HL-60 (cell line): ENCODE measurements at regions not wholly inside any gene's neighbourhood (a gene's known extent, or its start where the extent isn't known, plus 50 kb on each side); places are given as distances from the start of the nearest gene placed in this dataset.

Source experiments
- DNase-seq, 2 experiments: peaks; one replicate each; pipeline ENCODE4 v3.0.0-alpha.2; 2010 to 2020; ENCODE audit warnings: low read depth in 1 of 2, low spot score in 1 of 2
- H3K27ac ChIP-seq: fragments of 250-450 bp; sonication (Bioruptor Pico); replicated peaks from 2 replicates; pipeline ENCODE4 v1.5.1; 2020; ENCODE audit warnings: mild to moderate bottlenecking, moderate library complexity
- H3K27me3 ChIP-seq: fragments of 250-450 bp; sonication (Bioruptor Pico); 2 replicates; pipeline ENCODE4 v1.5.1; 2021; ENCODE audit warnings: mild to moderate bottlenecking, moderate library complexity; ENCODE audit not compliant: insufficient read depth, poor library complexity, severe bottlenecking
- H3K4me3 ChIP-seq: replicated peaks from 2 replicates; pipeline ENCODE4 v1.5.1; 2011; ENCODE audit warnings: mild to moderate bottlenecking, control low read depth, low read length; ENCODE audit not compliant: insufficient read depth
- CTCF ChIP-seq: IDR thresholded peaks from one replicate; pipeline ENCODE4 v1.5.1; 2011; ENCODE audit warnings: low read length, control low read depth, inconsistent platforms; ENCODE audit not compliant: insufficient read depth
- GABPA ChIP-seq: IDR thresholded peaks from 2 replicates; pipeline ENCODE4 v1.6.1; 2012; ENCODE audit warnings: low read depth
- POLR2AphosphoS5 ChIP-seq: IDR thresholded peaks from 2 replicates; pipeline ENCODE4 v1.6.1; 2012; ENCODE audit warnings: low read depth
- SPI1 ChIP-seq: IDR thresholded peaks from 2 replicates; pipeline ENCODE4 v1.6.1; 2012; ENCODE audit warnings: low read depth, mild to moderate bottlenecking, borderline replicate concordance
- TF ChIP-seq, protein P1 (sequence below): IDR thresholded peaks from 2 replicates; pipeline ENCODE4 v1.6.1; 2012; ENCODE audit warnings: low read depth; ENCODE audit not compliant: insufficient replicate concordance

- Histone ChIP-seq H3K27me3 (no peaks in the 10 kb centered on the region), H3K27ac (no peak overlapping the region), H3K4me3 (no peak overlapping the region)
These were observed 690.9 kb upstream of the TMEFF2 start for GRCh38 chr2:192885569-192886160.

GRCh38 chr2:192877159-192877558 lies 682.4 kb upstream of the TMEFF2 start:
- Histone ChIP-seq H3K27me3 (no peaks in the 10 kb centered on the region), H3K4me3 (no peak overlapping the region), H3K27ac (no peak overlapping the region)
- TF ChIP-seq CTCF: no peak
- TF ChIP-seq POLR2AphosphoS5: no peak
- TF ChIP-seq, protein P1, sequence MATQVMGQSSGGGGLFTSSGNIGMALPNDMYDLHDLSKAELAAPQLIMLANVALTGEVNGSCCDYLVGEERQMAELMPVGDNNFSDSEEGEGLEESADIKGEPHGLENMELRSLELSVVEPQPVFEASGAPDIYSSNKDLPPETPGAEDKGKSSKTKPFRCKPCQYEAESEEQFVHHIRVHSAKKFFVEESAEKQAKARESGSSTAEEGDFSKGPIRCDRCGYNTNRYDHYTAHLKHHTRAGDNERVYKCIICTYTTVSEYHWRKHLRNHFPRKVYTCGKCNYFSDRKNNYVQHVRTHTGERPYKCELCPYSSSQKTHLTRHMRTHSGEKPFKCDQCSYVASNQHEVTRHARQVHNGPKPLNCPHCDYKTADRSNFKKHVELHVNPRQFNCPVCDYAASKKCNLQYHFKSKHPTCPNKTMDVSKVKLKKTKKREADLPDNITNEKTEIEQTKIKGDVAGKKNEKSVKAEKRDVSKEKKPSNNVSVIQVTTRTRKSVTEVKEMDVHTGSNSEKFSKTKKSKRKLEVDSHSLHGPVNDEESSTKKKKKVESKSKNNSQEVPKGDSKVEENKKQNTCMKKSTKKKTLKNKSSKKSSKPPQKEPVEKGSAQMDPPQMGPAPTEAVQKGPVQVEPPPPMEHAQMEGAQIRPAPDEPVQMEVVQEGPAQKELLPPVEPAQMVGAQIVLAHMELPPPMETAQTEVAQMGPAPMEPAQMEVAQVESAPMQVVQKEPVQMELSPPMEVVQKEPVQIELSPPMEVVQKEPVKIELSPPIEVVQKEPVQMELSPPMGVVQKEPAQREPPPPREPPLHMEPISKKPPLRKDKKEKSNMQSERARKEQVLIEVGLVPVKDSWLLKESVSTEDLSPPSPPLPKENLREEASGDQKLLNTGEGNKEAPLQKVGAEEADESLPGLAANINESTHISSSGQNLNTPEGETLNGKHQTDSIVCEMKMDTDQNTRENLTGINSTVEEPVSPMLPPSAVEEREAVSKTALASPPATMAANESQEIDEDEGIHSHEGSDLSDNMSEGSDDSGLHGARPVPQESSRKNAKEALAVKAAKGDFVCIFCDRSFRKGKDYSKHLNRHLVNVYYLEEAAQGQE: no peak
- DNase-seq: no peak

More at GRCh38 chr2:192885569-192886160, 690.9 kb upstream of the TMEFF2 start:
- DNase-seq: no peak
- TF ChIP-seq GABPA (no peak), SPI1 (no peak), CTCF (no peak)

GRCh38 chr2:192876698-192877097 lies 682.0 kb upstream of the TMEFF2 start:
- TF ChIP-seq CTCF (no peak), GABPA (no peak)
- TF ChIP-seq, protein P1: no peak
- Histone ChIP-seq H3K27ac (no peak overlapping the region), H3K27me3 (no peaks in the 10 kb centered on the region), H3K4me3 (no peak overlapping the region)
- DNase-seq: no peak

- no peak overlapping the region for H3K4me3 ChIP-seq
- no peak for DNase-seq
- no peak overlapping the region for H3K27ac ChIP-seq
- TF ChIP-seq POLR2AphosphoS5: no peak
- TF ChIP-seq, protein P1: no peak
- TF ChIP-seq SPI1: no peak
- TF ChIP-seq GABPA: no peak
- no peak for TF ChIP-seq CTCF
- no peaks in the 10 kb centered on the region for H3K27me3 ChIP-seq
These were observed 660.0 kb upstream of the TMEFF2 start for GRCh38 chr2:192854706-192855105.
